Ammon's horn (tissue), 1 donor: ENCODE measurements at regions not wholly inside any gene's neighbourhood (a gene's known extent, or its start where the extent isn't known, plus 50 kb on each side); places are given as distances from the start of the nearest gene placed in this dataset.

Experiments
- DNase-seq: peaks from one replicate; pipeline ENCODE4 v3.0.0-alpha.2; 2016; ENCODE audit warnings: low spot score

GRCh38 chr6:147078106-147078505 lies 126.1 kb upstream of the STXBP5 start:
- DNase-seq, result no peak

GRCh38 chr6:147078602-147079001 lies 125.6 kb upstream of the STXBP5 start:
- no peak for DNase-seq

- DNase-seq, result no peak
Observed at GRCh38 chr6:147080225-147080624, 124.0 kb upstream of the STXBP5 start.

GRCh38 chr6:147081076-147081609 lies 123.1 kb upstream of the STXBP5 start:
- no peak for DNase-seq

GRCh38 chr6:147087641-147088040 lies 116.6 kb upstream of the STXBP5 start:
- DNase-seq, result no peak

GRCh38 chr6:147088861-147089260 lies 115.4 kb upstream of the STXBP5 start:
- DNase-seq, result no peak

GRCh38 chr6:147095316-147095715 lies 108.9 kb upstream of the STXBP5 start:
- DNase-seq, result no peak

GRCh38 chr6:147099974-147100373 lies 104.2 kb upstream of the STXBP5 start:
- DNase-seq, result no peak

- DNase-seq, result no peak
Observed at GRCh38 chr6:147103007-147103406, 101.2 kb upstream of the STXBP5 start.

- DNase-seq, result no peak
Observed at GRCh38 chr6:147103694-147104093, 100.5 kb upstream of the STXBP5 start.

- no peak for DNase-seq
Observed at GRCh38 chr6:147105786-147106185, 98.4 kb upstream of the STXBP5 start.

- peak; percentile 19 for DNase-seq
Observed at GRCh38 chr6:147106759-147107401, 97.3 kb upstream of the STXBP5 start.

GRCh38 chr6:147108259-147108910 lies 95.8 kb upstream of the STXBP5 start:
- DNase-seq, result no peak

GRCh38 chr6:147109707-147110106 lies 94.5 kb upstream of the STXBP5 start:
- DNase-seq, result no peak

GRCh38 chr6:147116056-147116455 lies 88.2 kb upstream of the STXBP5 start:
- DNase-seq, result no peak

GRCh38 chr6:147117011-147117410 lies 87.2 kb upstream of the STXBP5 start:
- DNase-seq, result no peak

- DNase-seq, result no peak
Observed at GRCh38 chr6:147117580-147117979, 86.6 kb upstream of the STXBP5 start.

GRCh38 chr6:147119310-147119709 lies 84.9 kb upstream of the STXBP5 start:
- no peak for DNase-seq

- no peak for DNase-seq
Observed at GRCh38 chr6:147122823-147123222, 81.4 kb upstream of the STXBP5 start.

GRCh38 chr6:147126618-147127022 lies 77.6 kb upstream of the STXBP5 start:
- no peak for DNase-seq

- DNase-seq, result no peak
Observed at GRCh38 chr6:147127587-147127986, 76.6 kb upstream of the STXBP5 start.

GRCh38 chr6:147128056-147128455 lies 76.2 kb upstream of the STXBP5 start:
- no peak for DNase-seq

GRCh38 chr6:147131532-147132128 lies 72.6 kb upstream of the STXBP5 start:
- DNase-seq, result no peak
